Activated T-cell treated with anti-CD3 and anti-CD28 coated beads, Interleukin-2, amount 50 U/mL, for 24 hours (primary cell): ENCODE measurements at regions not wholly inside any gene's neighbourhood (a gene's known extent, or its start where the extent isn't known, plus 50 kb on each side); places are given as distances from the start of the nearest gene placed in this dataset.

Source experiments
- DNase-seq: peaks from one replicate; pipeline ENCODE4 v3.0.0-alpha.2; 2020
- H3K27ac Mint-ChIP-seq: 2 replicates; pipeline ENCODE4 v1.8.0; 2020; ENCODE audit warnings: mild to moderate bottlenecking, mixed read lengths
- H3K27me3 Mint-ChIP-seq: 2 replicates; pipeline ENCODE4 v1.8.0; 2020; ENCODE audit warnings: mixed read lengths
- H3K36me3 Mint-ChIP-seq: 2 replicates; pipeline ENCODE4 v1.8.0; 2020; ENCODE audit warnings: low read depth, mixed read lengths
- H3K4me1 Mint-ChIP-seq: 2 replicates; pipeline ENCODE4 v1.8.0; 2020; ENCODE audit warnings: low read depth, mixed read lengths
- H3K4me3 Mint-ChIP-seq: 2 replicates; pipeline ENCODE4 v1.8.0; 2020; ENCODE audit warnings: mild to moderate bottlenecking, moderate library complexity, mixed read lengths
- H3K9me3 Mint-ChIP-seq: 2 replicates; pipeline ENCODE4 v1.8.0; 2020; ENCODE audit warnings: mixed read lengths

GRCh38 chr3:170751899-170752293 is 118.1 kb downstream of the RPL22L1 start:
- no peak overlapping the region for H3K4me3 Mint-ChIP-seq
- no peaks in the 10 kb centered on the region for H3K9me3 Mint-ChIP-seq
- no peak overlapping the region for H3K27ac Mint-ChIP-seq
- H3K36me3 Mint-ChIP-seq = no peaks in the 10 kb centered on the region
- no peak for DNase-seq
- H3K4me1 Mint-ChIP-seq = no peaks in the 10 kb centered on the region
- peaks cover 48% of the 10 kb centered on the region for H3K27me3 Mint-ChIP-seq

DNA sequence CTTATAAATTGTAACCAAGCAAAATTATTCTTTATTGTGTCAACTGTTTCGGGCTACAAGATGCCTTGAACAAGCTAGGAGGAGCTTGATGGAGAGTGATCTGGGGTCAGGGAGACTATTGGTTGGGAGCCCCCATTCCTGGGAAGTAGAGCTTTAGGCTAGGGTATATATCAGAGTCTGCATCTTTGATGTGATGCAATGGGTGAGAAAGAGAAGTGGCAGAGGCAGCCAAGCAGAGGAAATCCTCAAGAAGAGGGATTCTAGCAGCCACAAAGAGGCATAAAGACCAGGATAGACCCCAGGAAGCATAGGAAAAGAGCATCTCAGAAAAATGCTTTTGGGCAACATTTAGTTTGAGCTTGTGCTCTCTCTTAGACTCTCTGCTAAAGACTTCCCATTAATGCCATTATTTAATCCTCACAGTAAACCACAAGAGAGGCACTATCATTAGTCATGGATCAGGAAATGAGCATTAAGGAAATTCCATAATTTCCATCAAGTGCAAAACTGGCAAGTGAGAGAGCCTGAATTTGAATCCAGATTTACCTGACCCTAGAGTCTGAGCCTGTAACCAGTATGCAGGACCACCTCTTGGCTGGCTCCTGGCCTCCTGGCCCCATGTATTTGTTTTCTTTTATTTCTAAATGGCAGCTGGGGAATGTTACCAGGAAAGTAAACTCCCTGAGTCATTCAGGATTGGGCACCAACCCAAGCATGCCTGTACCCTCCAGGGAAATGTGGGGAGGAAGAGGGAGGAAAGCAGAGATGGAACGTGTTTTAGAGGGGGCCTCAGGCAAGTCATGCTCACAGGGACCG is 118.7 kb downstream of the RPL22L1 start:
- no peaks in the 10 kb centered on the region for H3K4me1 Mint-ChIP-seq
- H3K27ac Mint-ChIP-seq = no peak overlapping the region
- no peaks in the 10 kb centered on the region for H3K36me3 Mint-ChIP-seq
- H3K4me3 Mint-ChIP-seq = no peak overlapping the region
- H3K9me3 Mint-ChIP-seq = no peaks in the 10 kb centered on the region
- H3K27me3 Mint-ChIP-seq = peaks cover 53% of the 10 kb centered on the region
- no peak for DNase-seq

DNA sequence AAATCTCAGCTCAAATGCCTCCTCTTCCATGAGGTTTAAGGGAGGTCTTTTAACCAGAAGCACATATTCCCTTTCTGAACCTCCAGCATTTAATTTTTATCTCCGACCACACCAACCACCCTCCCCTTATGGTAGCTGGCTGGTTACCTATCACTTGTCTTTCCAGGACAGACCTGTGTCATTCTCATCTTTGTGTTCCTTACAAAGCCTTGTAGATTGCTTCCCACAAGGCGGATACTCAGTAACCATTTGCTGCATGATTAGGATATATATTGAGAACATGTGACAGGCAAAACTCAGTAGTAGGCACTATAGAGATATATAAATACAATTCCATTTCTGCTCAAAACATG is 119.5 kb downstream of the RPL22L1 start:
- Mint-ChIP-seq H3K4me3 (no peak overlapping the region), H3K27ac (no peak overlapping the region), H3K27me3 (peaks cover 53% of the 10 kb centered on the region)

GRCh38 chr3:170749765-170750477 is 120.1 kb downstream of the RPL22L1 start:
- Mint-ChIP-seq H3K36me3 (no peaks in the 10 kb centered on the region), H3K4me3 (no peak overlapping the region), H3K27ac (no peak overlapping the region), H3K4me1 (no peaks in the 10 kb centered on the region), H3K9me3 (no peaks in the 10 kb centered on the region), H3K27me3 (peaks cover 51% of the 10 kb centered on the region)
- no peak for DNase-seq

More for the DNA sequence above, 119.5 kb downstream of the RPL22L1 start:
- H3K36me3 Mint-ChIP-seq = no peaks in the 10 kb centered on the region
- DNase-seq = no peak
- H3K9me3 Mint-ChIP-seq = no peaks in the 10 kb centered on the region
- no peaks in the 10 kb centered on the region for H3K4me1 Mint-ChIP-seq

GRCh38 chr3:170749185-170749584 is 120.8 kb downstream of the RPL22L1 start:
- Mint-ChIP-seq H3K27me3 (peaks cover 47% of the 10 kb centered on the region), H3K4me1 (no peaks in the 10 kb centered on the region), H3K9me3 (no peaks in the 10 kb centered on the region), H3K4me3 (no peak overlapping the region), H3K27ac (no peak overlapping the region), H3K36me3 (no peaks in the 10 kb centered on the region)
- DNase-seq = no peak

DNA sequence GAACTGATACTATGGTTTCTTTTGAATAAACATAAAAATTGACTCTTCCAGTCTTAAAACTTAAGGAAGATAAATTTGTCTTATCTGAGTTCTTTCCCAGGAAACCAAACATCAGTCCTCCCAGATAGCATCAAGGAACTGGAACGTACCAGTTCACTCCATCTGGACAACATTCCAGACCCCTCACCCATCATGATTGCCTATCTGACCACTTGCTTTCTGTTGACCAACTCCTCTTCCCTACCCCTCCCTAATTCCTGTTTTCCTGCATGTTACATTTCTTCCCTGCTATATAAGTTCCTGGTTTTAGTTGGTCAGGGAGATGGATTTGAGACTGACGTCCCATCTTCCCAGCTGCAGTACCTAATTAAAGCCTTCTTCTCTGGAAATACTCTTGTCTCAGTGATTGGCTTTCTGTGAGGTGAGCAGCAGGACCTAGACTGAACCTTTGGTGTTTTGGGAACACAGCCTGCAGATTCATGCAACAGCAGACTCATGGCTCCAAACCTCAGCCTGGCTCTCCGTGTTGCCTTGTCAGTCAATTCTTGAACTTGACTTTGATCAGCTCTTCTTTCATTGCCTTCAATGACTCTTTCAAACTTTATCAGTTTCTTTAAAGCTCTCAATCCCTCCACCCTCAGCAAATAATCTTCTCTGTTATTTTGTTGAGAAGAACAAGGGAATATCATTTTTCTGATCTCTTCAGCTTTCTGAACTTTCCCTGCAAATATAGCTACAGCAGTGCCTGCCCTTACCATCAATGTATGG is 123.6 kb downstream of the RPL22L1 start:
- Mint-ChIP-seq H3K27me3 (peaks cover 31% of the 10 kb centered on the region), H3K4me1 (no peaks in the 10 kb centered on the region), H3K36me3 (no peaks in the 10 kb centered on the region), H3K27ac (no peak overlapping the region), H3K9me3 (no peaks in the 10 kb centered on the region), H3K4me3 (no peak overlapping the region)
- no peak for DNase-seq

DNA sequence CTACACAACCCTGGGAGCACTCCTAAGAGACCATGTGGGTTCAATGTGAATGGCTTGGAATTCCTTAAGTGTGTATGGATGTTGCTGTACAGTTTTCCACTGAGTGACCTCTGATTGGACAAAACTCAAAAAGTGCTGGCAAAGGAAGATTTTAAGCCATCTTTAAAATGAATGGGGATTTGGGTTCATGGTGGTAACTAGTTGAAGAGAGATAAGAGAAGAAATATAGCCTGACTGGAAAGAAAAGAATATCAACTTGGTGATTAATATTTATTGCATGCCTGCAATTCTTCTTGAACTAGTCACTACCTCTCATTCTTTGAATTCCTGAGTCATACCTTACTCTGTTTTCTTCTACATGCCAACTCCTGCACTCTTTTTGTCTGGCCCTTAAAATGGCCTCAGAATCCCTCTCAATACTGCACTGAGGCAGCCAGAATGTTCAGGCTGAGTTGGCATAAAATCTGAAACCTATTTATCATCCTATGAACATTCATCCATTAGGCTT is 124.7 kb downstream of the RPL22L1 start:
- no peak for DNase-seq
- H3K4me1 Mint-ChIP-seq = no peaks in the 10 kb centered on the region
- H3K9me3 Mint-ChIP-seq = no peaks in the 10 kb centered on the region
- H3K4me3 Mint-ChIP-seq = no peak overlapping the region
- no peaks in the 10 kb centered on the region for H3K36me3 Mint-ChIP-seq
- no peak overlapping the region for H3K27ac Mint-ChIP-seq
- peaks cover 27% of the 10 kb centered on the region for H3K27me3 Mint-ChIP-seq

DNA sequence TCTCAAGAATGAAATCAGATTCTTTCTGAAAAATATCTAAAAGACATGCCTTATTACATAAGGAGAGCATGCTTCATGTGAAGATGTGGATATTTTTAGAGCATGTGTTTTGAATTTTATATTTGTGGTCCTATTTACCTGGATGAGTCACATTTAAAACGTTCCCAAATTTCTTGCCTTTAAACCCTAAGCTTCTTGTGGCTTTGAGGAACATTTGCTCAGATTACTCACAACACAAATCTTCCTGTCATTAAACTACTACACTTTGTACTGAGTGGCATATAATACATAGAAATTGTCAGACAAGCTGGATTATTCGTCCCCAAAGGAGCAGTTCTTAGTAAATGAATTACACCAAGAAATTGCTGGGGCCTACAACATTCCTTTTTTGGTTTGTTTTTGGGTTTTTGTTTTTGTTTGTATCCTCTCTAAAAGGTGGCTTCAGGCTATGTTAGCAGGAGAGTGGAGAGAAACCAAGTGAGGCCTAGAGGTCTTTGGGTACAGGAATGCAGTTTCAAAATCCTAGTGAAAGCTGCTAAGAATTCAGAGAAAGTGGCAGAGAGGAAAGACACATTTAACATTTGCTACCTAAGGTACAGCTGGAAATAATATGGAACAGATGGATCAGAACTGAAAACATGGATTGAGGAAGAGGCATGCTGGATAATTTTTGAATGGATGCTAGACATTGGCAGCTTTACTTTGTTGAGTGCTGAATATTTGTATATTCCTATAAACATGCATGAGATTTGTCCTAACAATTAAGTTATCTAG is 128.1 kb downstream of the RPL22L1 start:
- DNase-seq = no peak
- Mint-ChIP-seq H3K4me1 (no peaks in the 10 kb centered on the region), H3K27me3 (peaks cover 17% of the 10 kb centered on the region), H3K36me3 (no peaks in the 10 kb centered on the region), H3K27ac (no peak overlapping the region), H3K4me3 (no peak overlapping the region), H3K9me3 (no peaks in the 10 kb centered on the region)

GRCh38 chr3:170740726-170741591 is 129.0 kb downstream of the RPL22L1 start:
- no peaks in the 10 kb centered on the region for H3K4me1 Mint-ChIP-seq
- H3K27me3 Mint-ChIP-seq = peaks cover 14% of the 10 kb centered on the region
- no peak overlapping the region for H3K4me3 Mint-ChIP-seq
- DNase-seq = no peak
- no peak overlapping the region for H3K27ac Mint-ChIP-seq
- no peaks in the 10 kb centered on the region for H3K9me3 Mint-ChIP-seq
- H3K36me3 Mint-ChIP-seq = no peaks in the 10 kb centered on the region

GRCh38 chr3:170740285-170740684 is 129.7 kb downstream of the RPL22L1 start:
- H3K4me1 Mint-ChIP-seq = no peaks in the 10 kb centered on the region

DNA sequence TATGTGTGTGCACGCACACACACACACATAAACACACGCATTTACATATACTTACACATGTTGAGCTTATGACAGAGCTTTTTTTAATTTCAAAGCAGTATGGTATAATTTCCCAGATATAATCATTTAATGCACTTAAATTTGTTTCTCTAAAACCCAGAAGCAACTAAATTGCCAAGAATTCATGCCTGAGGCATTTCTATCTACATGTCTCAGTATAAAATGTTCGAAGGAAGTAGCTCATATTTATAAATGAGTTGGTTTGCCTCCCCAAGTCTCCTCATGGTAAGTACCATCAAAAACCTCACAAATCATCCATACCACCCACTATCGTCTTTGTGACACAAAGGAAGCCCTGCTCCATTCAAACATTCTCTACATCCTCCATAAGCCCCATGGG is 130.6 kb downstream of the RPL22L1 start:
- DNase-seq = no peak

More at GRCh38 chr3:170740285-170740684, 129.7 kb downstream of the RPL22L1 start:
- H3K4me3 Mint-ChIP-seq = no peak overlapping the region
- no peaks in the 10 kb centered on the region for H3K9me3 Mint-ChIP-seq
- peaks cover 17% of the 10 kb centered on the region for H3K27me3 Mint-ChIP-seq
- H3K27ac Mint-ChIP-seq = no peak overlapping the region
- no peaks in the 10 kb centered on the region for H3K36me3 Mint-ChIP-seq
- no peak for DNase-seq

GRCh38 chr3:170738766-170739165 is 131.2 kb downstream of the RPL22L1 start:
- no peak for DNase-seq
- no peaks in the 10 kb centered on the region for H3K36me3 Mint-ChIP-seq

More for the DNA sequence above, 130.6 kb downstream of the RPL22L1 start:
- Mint-ChIP-seq H3K27ac (no peak overlapping the region), H3K36me3 (no peaks in the 10 kb centered on the region), H3K27me3 (peaks cover 26% of the 10 kb centered on the region), H3K4me1 (no peaks in the 10 kb centered on the region), H3K4me3 (no peak overlapping the region), H3K9me3 (no peaks in the 10 kb centered on the region)

DNA sequence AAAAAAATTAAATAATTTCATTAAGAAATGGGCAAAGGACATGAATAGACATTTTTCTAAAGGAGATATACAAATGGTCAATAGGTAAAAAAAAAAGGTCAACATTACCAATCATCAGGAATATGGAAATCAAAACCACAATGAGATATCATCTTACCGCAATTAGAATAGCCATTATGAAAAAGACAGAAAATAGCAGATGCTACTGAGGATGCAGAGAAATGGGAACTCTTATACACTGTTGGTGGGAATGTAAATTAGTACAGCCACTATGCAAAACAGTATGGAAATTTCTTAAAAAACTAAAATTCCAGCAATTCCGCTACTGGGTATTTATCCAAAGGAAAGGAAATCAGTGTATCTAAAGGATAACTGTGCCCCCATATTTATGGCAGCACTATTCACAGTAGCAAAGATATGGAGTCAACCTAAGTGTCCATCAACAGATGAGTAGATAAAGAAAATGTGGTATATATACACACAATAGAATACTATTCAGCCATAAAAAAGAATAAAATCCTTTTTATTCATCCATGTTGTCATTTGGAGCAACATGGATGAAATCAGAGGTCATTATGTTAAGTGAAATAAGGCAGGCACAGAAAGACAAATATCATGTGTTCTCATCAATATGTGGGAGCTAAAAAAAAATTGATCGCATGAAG is 132.4 kb downstream of the RPL22L1 start:
- no peak overlapping the region for H3K4me3 Mint-ChIP-seq

More at GRCh38 chr3:170738766-170739165, 131.2 kb downstream of the RPL22L1 start:
- Mint-ChIP-seq H3K4me3 (no peak overlapping the region), H3K27ac (no peak overlapping the region), H3K27me3 (peaks cover 31% of the 10 kb centered on the region), H3K4me1 (no peaks in the 10 kb centered on the region), H3K9me3 (no peaks in the 10 kb centered on the region)

More for the DNA sequence above, 132.4 kb downstream of the RPL22L1 start:
- no peak for DNase-seq
- Mint-ChIP-seq H3K9me3 (no peaks in the 10 kb centered on the region), H3K27me3 (peaks cover 34% of the 10 kb centered on the region), H3K27ac (no peak overlapping the region), H3K36me3 (no peaks in the 10 kb centered on the region), H3K4me1 (no peaks in the 10 kb centered on the region)
